Nephron progenitor cell (in vitro differentiated cells): ENCODE measurements at regions not wholly inside any gene's neighbourhood (a gene's known extent, or its start where the extent isn't known, plus 50 kb on each side); places are given as distances from the start of the nearest gene placed in this dataset.

Experiments
- DNase-seq: peaks from one replicate; pipeline ENCODE4 v3.0.0; 2021
- H3K27ac Mint-ChIP-seq: 2 replicates; pipeline ENCODE4 v1.8.0; 2021; ENCODE audit warnings: mild to moderate bottlenecking, moderate library complexity, mixed read lengths
- H3K27me3 Mint-ChIP-seq: 2 replicates; pipeline ENCODE4 v1.8.0; 2021; ENCODE audit warnings: mild to moderate bottlenecking, low read depth, mixed read lengths; ENCODE audit not compliant: poor library complexity
- H3K36me3 Mint-ChIP-seq: 2 replicates; pipeline ENCODE4 v1.8.0; 2021; ENCODE audit warnings: low read depth, mixed read lengths
- H3K4me1 Mint-ChIP-seq: 2 replicates; pipeline ENCODE4 v1.8.0; 2021; ENCODE audit warnings: mixed read lengths
- H3K4me3 Mint-ChIP-seq: 2 replicates; pipeline ENCODE4 v1.8.0; 2021; ENCODE audit warnings: mild to moderate bottlenecking, moderate library complexity, mixed read lengths
- H3K9me3 Mint-ChIP-seq: 2 replicates; pipeline ENCODE4 v1.8.0; 2021; ENCODE audit warnings: mild to moderate bottlenecking, moderate library complexity, mixed read lengths
- TF ChIP-seq, protein P1 (sequence below): fragments of 200-600 bp; sonication (generic); IDR thresholded peaks from 2 replicates; pipeline ENCODE4 v1.5.0; 2021; ENCODE audit warnings: antibody characterized with exemption

DNA sequence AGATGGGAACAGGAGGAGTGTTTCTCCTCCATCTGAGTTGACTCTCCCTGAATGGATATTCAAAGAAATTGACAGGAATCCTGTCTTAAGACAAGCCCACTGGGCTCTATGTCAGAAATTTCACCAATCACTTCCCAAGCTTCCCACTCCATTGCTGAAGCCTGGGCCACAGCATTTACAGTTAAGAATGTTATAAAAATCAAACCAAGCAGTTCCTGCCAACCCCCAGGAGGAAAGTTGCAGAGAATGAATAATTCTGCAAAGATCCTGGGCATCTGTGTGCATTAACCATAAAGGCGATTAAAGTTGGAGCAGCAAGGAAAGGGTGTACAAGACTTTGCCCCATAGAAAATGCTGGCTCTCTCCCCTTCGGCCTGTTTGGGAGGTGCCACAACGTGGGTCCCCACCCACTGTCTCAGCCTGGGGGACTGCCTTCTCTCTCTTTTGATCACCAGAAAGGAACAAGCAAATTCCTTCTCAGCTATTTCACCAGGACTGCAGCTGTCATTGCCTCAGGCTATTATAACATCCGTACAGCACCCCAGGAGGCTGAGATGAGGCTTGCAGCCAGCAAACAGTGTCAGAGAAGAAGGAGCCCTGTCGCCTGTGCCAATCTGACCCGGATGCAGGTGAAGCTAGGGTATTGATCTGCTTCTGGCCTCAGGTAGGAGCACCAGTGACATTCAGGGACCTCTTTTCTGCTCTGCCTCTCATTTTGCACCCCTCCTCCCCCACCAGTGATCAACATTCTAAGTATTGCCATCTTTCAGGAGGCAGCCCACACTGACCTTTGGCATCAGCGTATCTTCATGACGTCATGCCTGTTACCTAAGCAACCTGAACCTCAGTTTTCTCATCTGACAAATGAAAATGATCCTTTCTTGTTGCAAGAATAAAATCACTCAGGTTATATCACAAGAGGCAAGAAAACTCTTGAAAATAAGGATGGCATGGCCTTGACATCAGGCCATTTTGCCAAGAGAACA is 219.0 kb downstream of the SH3BP4 start:
- H3K27ac Mint-ChIP-seq: no peak overlapping the region
- peaks cover 26% of the 10 kb centered on the region for H3K4me1 Mint-ChIP-seq
- H3K9me3 Mint-ChIP-seq: peaks cover under 1% of the 10 kb centered on the region
- TF ChIP-seq, protein P1, sequence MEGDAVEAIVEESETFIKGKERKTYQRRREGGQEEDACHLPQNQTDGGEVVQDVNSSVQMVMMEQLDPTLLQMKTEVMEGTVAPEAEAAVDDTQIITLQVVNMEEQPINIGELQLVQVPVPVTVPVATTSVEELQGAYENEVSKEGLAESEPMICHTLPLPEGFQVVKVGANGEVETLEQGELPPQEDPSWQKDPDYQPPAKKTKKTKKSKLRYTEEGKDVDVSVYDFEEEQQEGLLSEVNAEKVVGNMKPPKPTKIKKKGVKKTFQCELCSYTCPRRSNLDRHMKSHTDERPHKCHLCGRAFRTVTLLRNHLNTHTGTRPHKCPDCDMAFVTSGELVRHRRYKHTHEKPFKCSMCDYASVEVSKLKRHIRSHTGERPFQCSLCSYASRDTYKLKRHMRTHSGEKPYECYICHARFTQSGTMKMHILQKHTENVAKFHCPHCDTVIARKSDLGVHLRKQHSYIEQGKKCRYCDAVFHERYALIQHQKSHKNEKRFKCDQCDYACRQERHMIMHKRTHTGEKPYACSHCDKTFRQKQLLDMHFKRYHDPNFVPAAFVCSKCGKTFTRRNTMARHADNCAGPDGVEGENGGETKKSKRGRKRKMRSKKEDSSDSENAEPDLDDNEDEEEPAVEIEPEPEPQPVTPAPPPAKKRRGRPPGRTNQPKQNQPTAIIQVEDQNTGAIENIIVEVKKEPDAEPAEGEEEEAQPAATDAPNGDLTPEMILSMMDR: peak; percentile 15
- H3K36me3 Mint-ChIP-seq: no peaks in the 10 kb centered on the region
- no peak overlapping the region for H3K4me3 Mint-ChIP-seq
- DNase-seq: peak; percentile 13
- peaks cover 19% of the 10 kb centered on the region for H3K27me3 Mint-ChIP-seq

DNA sequence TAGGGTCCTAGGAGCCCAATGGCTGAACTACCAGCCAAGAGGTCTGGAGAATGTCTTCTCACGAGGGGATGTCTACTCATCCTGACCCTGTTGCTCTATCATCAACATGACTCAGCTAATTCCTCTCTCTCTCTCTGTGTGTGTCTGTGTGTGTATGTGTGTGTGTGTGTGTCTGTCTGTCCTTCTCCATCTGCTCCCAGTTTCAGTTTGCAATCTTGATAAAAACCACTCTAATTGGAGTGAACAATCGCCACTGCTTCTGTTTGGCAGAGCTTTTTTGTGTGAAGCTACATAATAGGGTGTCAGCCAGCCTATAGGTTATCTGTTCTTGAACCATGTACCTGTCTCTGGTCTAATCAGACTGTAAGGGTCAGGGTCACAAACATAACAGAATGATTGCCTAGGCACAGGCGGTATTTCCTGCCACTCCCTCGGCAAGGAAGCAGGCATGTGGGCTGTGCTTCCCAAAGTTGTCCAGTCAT is 219.8 kb downstream of the SH3BP4 start:
- TF ChIP-seq, protein P1: no peak
- Mint-ChIP-seq H3K9me3 (peaks cover 7% of the 10 kb centered on the region), H3K36me3 (no peaks in the 10 kb centered on the region), H3K27ac (no peak overlapping the region), H3K27me3 (peaks cover 19% of the 10 kb centered on the region), H3K4me3 (no peak overlapping the region), H3K4me1 (peaks cover 26% of the 10 kb centered on the region)
- DNase-seq: no peak

DNA sequence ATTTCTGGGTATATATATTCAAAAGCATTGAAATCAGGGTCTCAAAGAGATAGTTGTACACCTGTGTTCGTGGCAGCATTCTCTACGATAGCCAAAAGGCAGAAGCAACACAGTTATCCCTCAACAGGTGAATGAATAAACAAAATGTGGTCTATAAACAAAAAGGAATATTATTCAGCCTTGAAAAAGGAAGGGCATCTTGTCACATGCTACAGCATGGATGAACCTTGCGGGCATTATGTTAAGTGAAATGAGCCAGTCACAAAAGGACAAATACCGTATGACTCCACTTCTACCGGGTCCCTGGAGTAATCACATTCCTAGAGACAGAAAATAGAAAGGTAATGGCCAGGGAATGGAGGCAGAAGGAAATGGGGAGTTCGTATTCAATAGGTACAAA is 228.8 kb downstream of the SH3BP4 start:
- H3K4me3 Mint-ChIP-seq: no peak overlapping the region
- TF ChIP-seq, protein P1: no peak
- H3K27ac Mint-ChIP-seq: no peak overlapping the region
- H3K9me3 Mint-ChIP-seq: peaks cover 13% of the 10 kb centered on the region
- H3K27me3 Mint-ChIP-seq: peaks cover 21% of the 10 kb centered on the region
- DNase-seq: no peak
- H3K4me1 Mint-ChIP-seq: peaks cover 12% of the 10 kb centered on the region
- H3K36me3 Mint-ChIP-seq: no peaks in the 10 kb centered on the region

DNA sequence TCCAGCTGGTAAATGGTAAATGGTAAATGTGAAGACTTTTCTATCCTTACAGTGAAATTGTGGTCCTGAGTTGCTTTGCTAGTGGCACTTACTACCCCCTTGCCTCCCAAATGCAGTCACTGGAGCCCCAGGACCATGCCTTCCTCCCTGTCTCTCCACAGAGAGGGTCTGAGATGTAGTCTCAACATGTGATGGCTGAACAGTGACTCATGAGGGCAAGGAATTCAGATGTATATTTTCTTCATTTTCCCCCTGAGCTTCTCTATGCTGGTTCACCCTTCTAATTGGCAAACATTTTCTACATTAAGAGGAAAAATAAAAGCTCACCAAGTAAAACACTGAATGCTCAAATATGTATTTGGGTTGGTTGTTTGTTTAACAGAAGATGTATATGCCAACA is 232.0 kb downstream of the SH3BP4 start:
- H3K4me1 Mint-ChIP-seq: peaks cover 12% of the 10 kb centered on the region

DNA sequence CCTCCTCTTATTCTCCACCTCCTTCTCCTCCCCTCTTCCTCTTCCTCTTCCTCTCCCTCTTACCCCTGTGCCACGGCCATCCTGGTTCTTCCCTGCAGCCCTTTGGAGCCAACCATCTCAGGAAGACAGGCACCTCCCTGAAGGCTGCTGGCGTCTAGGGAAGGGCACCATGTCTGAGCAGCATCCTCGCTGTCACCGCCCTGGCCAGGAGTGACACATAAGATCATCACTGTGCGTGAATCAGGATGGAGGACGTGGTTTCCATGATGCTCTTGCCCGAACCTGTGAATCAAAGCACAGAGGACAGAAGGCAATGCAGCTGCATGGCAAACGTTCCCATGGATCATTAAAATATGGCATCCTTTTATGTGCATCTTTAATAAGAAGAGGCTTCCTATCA is 236.0 kb downstream of the SH3BP4 start:
- Mint-ChIP-seq H3K4me3 (no peak overlapping the region), H3K27ac (no peak overlapping the region), H3K9me3 (peaks cover 16% of the 10 kb centered on the region), H3K27me3 (peaks cover 28% of the 10 kb centered on the region), H3K36me3 (no peaks in the 10 kb centered on the region), H3K4me1 (peaks cover 25% of the 10 kb centered on the region)
- TF ChIP-seq, protein P1: no peak
- DNase-seq: no peak

More for the DNA sequence above, 232.0 kb downstream of the SH3BP4 start:
- TF ChIP-seq, protein P1: no peak
- peaks cover 24% of the 10 kb centered on the region for H3K27me3 Mint-ChIP-seq
- DNase-seq: no peak
- no peak overlapping the region for H3K27ac Mint-ChIP-seq
- no peak overlapping the region for H3K4me3 Mint-ChIP-seq
- peaks cover 16% of the 10 kb centered on the region for H3K9me3 Mint-ChIP-seq
- no peaks in the 10 kb centered on the region for H3K36me3 Mint-ChIP-seq
